NCI-H345 (cell line): ENCODE measurements at regions not wholly inside any gene's neighbourhood (a gene's known extent, or its start where the extent isn't known, plus 50 kb on each side); places are given as distances from the start of the nearest gene placed in this dataset.

Source experiments
- DNase-seq: peaks from one replicate; lab custom pipeline; 2025; lab: John Stamatoyannopoulos, UW

DNA sequence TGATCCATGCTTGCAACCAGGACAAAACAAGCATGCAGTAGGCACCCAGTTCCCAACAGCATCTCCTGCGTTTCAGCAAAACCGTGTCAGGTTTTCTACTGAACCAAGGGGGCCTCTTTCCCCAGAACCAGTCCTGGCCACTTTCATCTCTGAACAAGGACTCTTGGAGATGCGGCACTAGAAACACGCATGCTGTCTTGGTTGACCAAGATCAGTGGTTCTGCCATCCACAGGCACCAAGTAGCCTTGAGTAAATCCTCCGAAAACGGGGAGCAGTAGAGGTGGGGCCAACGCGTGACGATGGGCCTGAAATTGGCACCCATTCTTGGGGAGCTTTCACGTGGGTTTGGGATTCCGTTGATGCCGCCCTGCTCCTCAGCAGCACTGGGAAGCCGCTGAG is 62.5 kb upstream of the AJAP1 start:
- DNase-seq, result no peak

DNA sequence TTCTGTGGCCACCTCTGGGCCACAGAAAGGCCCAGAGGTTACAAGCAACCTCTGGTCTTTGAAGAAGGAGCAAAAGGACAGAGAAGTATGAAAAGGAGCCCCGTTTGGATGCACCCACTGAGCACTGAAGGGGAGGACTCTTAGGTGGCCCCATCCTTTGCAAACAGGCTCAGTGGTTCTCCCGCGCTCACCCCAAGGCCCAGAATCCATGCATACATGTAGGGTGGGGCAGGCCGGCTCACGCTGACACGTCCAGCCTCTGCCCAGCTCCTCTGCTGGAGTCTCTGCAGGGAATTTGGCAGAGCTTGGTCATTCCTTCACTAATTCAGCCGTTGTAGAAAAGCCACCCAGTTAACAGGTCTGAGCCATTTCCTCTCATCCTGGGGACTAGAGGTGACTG is 61.3 kb upstream of the AJAP1 start:
- DNase-seq, result no peak

DNA sequence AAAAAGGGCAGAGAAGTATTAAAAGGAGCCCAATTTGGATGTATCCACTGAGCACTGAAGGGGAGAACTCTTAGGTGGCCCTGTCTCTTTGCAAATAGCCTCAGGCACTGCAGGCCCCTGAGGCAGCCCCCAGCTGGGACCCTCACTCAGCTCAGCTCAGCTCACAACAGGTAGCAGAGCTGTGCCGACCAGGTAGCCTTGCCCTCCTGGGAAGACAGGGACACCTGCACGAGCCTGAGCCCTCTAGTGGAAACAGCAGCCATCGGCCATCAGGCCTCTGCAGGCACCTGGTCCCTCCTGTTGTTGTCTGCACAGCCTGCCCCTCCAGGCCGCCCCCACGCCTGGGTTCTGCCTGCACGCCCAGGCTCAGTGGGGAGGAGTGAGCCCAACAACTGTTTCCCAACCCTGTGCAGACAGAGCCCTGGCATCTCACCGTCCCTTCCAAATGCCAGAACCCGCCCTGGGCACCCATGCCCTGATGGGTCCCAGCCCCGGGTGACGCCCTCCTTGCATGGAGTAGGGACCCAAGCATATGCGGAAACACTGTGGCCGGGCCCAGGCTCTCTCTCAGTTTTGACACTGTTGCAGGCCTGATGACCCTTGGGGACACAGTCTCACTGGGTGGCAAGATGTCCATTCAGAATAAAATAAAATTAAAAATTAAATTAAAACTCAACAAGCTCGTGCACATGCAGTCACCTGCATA is 60.0 kb upstream of the AJAP1 start:
- DNase-seq, result peak; percentile 52

DNA sequence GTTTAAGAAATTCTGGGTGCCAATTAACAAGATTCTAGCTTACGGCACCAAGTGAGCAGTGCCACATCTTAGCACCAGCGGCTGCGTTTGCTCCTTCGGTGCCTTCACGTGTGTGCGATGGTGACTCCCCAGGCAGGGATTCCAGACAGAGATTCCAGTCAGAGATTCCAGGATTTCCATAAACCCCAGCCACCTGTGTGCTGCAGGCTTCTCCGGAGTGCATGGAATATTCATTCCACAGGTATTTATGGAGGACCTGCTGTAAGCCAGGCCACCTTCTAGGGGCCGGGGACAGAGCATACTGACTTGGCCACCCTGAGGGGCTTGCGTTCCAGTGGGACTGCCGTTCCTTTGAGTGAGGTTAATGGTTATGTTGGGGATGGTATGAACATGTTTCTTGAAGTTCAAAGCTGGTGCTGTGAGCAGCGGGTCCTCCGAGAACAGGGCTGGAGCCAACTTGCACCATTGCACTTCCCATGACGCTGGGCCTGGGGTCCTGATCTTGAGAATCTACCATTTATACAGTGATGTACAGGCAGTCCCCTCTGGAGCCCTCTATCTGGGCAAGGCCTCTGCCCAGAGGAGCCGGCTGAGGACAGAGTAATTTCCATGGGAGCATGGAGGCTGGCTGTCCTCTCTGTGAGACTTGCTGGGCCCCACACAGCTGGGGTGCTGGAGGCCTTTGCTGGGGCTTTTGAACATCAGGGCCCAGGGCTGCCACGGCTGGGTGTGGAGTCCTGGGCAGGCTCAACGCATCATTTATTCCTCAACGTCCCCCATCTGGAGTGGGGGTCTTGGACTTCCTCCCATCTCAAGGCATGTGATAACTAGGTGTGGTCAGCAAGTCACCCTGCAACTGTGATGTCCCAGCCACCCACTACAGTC is 58.8 kb upstream of the AJAP1 start:
- no peak for DNase-seq

DNA sequence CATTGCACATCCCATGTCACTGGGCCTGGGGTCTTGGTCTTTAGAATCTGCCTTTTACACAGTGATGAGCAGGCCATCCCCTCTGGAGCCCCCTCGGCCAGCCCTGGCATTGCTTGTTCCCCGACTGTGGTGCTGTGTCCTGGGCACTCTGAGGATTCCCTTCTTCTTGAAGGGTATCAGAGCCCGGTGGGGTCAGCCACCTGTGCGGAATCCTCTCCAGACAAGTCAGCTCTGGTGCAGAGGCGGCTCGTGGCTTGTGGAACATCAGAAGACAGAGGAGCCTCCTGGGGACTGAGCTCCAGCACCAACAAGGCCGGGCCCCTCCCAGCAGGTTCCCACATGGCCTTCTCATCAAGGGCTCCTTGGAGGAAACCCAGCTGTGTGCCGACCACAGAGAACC is 57.9 kb upstream of the AJAP1 start:
- DNase-seq, result no peak

DNA sequence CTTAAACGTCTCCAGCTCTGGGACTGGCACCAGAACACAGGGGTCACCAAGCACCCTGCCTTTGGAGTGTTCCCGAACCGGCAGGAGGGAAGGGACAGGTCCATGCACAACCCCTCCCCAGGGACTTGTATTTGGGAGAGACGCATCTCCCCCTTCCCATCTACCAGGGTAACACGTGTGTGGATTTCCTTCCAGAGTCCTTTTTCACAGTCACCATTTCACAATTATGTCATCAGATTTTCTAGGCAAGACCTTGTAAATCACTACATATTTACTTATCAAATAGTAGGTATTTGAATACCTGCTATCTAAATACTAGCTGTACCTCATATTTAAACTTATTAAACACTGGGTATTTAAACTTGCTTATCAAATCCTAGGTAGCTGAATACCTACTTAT is 57.4 kb upstream of the AJAP1 start:
- no peak for DNase-seq

DNA sequence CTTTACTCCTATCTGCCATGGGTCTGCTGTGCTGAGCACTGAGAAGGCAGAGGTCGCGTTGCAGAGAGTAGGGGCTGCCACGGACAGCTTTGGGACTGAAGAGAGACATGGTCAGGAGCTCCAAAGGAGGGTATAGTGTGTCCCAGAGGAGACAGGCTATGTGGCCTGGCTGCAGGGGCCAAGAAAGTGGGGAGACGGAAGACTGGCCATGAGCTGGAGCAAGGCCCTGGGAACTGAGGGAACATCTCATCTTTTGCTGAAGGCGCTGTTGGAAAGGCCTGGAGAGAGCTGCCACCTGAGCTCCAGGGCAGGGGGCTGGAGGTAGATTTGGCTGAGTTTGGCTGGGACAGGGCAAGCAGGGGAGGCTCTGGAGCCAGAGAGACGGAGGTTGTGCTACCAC is 55.8 kb upstream of the AJAP1 start:
- no peak for DNase-seq

DNA sequence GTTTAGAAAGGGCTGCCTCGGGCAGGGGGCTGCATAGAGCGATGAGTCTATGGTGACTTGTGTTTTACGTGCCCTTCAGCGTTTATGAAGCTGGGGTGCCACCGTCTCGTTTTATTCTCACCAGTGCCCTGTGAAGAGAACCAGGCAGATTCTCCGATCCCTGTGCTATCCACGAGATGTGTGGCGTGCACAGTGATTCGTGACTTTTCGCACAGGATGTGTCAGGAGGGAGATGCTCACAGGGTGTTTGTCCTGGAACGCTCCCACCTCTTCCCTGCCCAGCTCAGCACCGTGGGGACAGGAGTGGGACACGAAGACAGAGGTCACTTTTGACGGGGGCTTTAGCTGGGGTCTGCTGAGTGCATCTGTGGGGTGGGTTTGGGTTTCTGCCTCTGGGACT is 54.9 kb upstream of the AJAP1 start:
- no peak for DNase-seq

DNA sequence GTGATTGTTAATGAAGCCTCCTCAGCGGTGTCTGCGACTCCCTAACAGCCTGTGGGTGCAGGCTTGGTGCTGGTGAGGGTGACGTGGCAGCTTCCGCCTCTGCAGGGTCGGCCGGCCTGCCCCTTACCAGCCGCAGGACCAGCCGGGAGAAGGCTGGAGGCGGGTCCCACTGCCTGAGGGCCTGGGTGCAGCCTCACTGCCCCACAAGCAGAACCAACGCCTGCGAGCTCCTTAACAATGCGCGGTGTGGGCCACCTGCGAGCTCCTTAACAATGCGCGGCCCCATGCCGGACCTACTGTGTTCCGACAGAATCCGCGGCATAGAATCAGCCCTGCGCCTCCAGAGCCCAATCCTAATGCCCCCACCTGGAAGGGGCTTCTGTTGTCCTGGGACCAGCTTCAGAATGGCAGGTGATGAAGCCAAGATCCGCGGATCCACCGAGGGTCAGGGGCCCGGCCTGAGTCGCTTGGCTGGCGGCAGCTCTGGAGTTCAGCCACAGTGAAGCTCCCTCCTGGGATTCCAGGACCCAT is 54.4 kb upstream of the AJAP1 start:
- no peak for DNase-seq

DNA sequence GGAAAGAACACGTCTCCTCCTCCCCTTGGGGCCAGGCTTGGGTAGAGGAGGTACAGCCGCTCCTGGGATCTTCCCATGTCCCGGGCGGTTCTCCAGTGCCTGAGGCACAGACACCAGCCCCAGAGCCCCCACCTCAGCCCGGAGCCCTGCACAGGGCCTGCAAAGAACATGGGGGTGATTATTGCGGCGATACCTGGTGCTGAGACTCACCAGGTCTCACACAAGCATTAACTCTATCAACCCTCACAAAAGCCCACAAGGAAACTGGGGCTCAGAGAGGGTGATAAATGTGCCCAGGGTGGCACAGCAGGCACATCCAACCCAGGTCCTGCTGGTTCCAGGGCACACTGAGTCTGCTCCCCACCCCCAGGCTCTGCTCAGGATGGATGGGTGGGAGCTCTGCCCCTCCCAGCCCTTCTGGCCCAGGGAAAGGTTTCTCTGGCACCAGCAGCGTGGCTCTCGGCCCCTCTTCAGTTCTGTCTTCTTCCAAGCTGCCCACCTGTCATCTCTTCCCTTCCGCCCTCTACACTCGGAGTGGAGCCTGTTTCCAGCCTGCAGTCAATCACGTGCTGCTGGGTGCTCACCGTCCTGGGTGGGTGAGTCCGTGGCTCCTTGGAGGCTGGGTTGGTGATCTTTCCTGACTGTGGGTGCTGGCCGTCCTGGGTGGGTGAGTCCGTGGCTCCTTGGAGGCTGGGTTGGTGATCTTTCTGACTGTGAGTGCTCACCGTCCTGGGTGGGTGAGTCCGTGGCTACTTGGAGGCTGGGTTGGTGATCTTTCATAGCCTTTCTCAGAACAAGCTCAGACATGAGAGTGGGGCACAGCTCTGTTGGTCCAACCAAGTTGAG is 53.6 kb upstream of the AJAP1 start:
- DNase-seq, result no peak

DNA sequence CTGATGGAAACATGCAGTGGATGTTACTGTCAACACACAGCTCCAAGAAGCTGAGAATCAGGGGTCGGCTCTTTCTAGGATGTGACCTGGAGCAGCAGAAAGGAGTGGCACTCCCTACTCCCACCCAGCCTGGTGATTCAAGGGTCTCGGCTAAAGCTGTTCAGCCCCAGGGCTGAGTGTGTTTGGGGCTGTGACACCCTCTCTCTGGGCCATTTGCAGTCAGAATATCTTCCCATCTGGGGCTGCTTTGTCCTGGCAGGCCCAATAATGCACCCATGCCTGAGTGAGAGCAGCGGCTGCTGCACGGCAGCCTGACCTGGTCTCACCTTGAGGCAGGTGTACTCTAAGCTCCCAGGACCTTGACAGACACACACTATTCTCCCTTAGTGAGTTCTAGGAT is 52.5 kb upstream of the AJAP1 start:
- DNase-seq, result no peak

DNA sequence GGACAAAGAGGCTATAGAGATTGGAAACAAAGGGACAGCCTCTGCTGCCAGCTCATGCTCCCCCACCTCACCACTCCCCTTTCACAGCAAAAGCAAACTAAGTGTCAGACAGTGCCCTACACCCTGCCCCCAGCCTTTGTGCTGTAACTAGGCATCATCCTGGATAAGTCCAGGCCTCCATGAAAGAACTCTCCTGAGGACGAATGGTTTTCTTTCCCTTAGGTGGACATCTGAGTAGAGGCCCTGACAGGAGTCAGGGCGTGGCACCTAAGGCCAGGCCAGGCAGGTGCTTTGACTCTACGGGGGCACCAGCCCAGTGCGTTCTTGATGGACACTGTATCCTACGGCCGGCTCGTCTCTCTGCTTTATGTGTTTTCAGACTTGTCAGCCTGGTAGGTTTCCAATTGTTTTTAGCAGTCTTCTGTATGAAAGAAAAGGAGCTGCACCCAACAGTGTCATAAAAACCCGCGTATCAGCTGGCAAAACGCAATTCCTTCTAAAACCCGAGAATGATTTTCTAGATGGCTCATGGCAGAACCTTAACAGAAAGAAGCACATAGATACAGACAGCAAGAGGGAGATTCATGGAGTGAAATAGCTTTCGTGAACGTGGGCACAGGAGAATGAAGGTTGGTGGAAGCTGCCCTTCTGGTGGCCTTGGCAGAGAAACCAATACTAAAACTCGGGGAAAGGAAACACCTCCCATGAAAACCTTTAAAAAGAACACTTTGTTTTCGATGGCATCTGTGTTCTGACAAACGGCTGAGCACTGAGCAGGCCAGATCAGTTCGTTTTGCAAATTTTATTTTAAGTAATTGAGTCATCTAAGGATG is 51.7 kb upstream of the AJAP1 start:
- DNase-seq, result no peak

DNA sequence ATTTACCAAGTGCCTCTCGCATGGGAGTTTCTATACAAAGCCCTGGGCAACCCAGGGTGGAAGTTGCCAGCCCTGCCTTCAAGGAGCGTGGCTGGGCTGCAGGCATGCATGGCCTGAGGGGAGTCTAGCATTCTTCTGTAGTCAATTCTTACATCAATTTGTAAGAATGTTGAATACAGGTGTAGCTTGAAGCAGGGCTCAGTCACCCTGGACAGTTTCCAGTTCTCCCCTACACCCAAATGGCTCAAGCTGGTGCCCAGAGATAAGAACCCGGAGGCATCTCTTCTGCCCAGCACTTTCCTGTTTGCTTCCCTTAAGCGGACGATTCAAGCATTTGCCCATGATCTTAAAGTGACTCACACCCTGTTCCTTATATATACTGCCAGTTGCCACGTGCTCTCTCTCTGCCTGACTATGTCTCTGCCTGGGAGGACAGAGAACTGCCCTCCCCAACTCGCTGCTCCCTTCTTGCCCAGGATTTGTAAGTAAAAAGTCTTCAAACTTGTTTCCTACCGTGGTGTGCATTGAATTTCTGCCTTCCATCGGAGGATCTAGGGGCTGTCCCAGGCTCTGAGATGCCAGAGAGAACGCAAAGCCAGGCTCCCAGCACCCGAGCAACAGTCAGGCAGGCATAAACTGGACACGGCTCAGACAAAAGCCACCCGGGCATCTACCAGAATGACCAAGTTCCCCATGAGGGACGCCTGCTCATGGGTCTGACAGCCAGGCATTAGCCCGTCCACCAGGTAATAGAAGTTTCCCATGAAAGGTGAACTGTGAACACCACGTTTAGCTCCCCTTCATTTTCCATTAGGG is 50.9 kb upstream of the AJAP1 start:
- DNase-seq, result no peak
